ENCODE measurements at regions not wholly inside any gene's neighbourhood (a gene's known extent, or its start where the extent isn't known, plus 50 kb on each side); places are given as distances from the start of the nearest gene placed in this dataset.

- TF ChIP-seq ZNF883 (CRISPR knock-in tag; IDR thresholded peaks at IDR 0.05; ENCODE audit: not compliant biosample characterization) (no peak), THAP7 (CRISPR knock-in tag; IDR thresholded peaks at IDR 0.05) (no peak), ARID2 (CRISPR knock-in tag; IDR thresholded peaks at IDR 0.05; ENCODE audit: borderline replicate concordance) (no peak)
These were observed 2063.5 kb downstream of the PCDH9 start (continued) for GRCh38 chr13:65166675-65167074.

GRCh38 chr13:65159803-65160202, 2070.3 kb downstream of the PCDH9 start:
- TF ChIP-seq ZBTB10 (CRISPR knock-in tag; IDR thresholded peaks at IDR 0.05; ENCODE audit: borderline replicate concordance) (no peak), ZNF589 (CRISPR knock-in tag; conservative IDR thresholded peaks at IDR 0.05) (no peak), GTF3A (CRISPR knock-in tag; conservative IDR thresholded peaks at IDR 0.05) (no peak), SNAPC2 (CRISPR knock-in tag; IDR thresholded peaks at IDR 0.05) (no peak), NFYC (CRISPR knock-in tag; IDR thresholded peaks at IDR 0.05) (no peak), ZBTB43 (CRISPR knock-in tag; conservative IDR thresholded peaks at IDR 0.05) (no peak), MEF2D (CRISPR knock-in tag; IDR thresholded peaks at IDR 0.05) (no peak), ZNF530 (CRISPR knock-in tag; IDR thresholded peaks at IDR 0.05; ENCODE audit: low read depth) (no peak), E2F2 (CRISPR knock-in tag; IDR thresholded peaks at IDR 0.05; ENCODE audit: borderline replicate concordance) (no peak), GZF1 (CRISPR knock-in tag; IDR thresholded peaks at IDR 0.05) (no peak), ZNF17 (CRISPR knock-in tag; IDR thresholded peaks at IDR 0.05) (no peak), SMARCE1 (IDR thresholded peaks at IDR 0.05; ENCODE audit: borderline replicate concordance) (no peak)
- CTCF ChIA-PET (ENCODE audit: low intra/inter-chr PET ratio, low total read pairs) = no interaction called here
- BruUV-seq (replicated peaks) = no TSS peak

More at GRCh38 chr13:65159803-65160202, 2070.3 kb downstream of the PCDH9 start:
- no peak for DNase-seq (ENCODE audit: low spot score)
- Histone ChIP-seq H2AFZ (ENCODE audit: low read length) (no peak overlapping the region), H3K36me3 (replicated peaks in 1 of 2; ENCODE audit: control insufficient read depth in 1 of 2, insufficient read depth in 2 of 2, low read length in 2 of 2) (no peaks in the 10 kb centered on the region), H3K9ac (ENCODE audit: insufficient read depth, low read depth, low read length) (no peak overlapping the region), H3K4me3 (replicated peaks in 1 of 3; ENCODE audit: insufficient read depth in 1 of 3, low read depth in 2 of 3, low read length in 3 of 3) (no peak overlapping the region), H3K79me2 (ENCODE audit: insufficient read depth, low read length) (no peaks in the 10 kb centered on the region), H4K20me1 (ENCODE audit: insufficient read depth, low read length) (no peaks in the 10 kb centered on the region), H3K4me1 (ENCODE audit: insufficient read depth, low read length) (no peaks in the 10 kb centered on the region), H3K27me3 (ENCODE audit: control insufficient read depth in 1 of 2, insufficient read depth in 2 of 2, low read length in 2 of 2) (no peaks in the 10 kb centered on the region; a peak in 1 of 5 replicates), H3K27ac (ENCODE audit: extremely low read length, insufficient read depth, low read length) (no peak overlapping the region), H3K4me2 (ENCODE audit: low read depth, low read length) (no peak overlapping the region), H3K9me3 (ENCODE audit: low read length) (no peaks in the 10 kb centered on the region)
- FAIRE-seq = no peak
- intact Hi-C loops (cut with micrococcal nuclease; ENCODE audit: unreplicated experiment) (no loop called here), in situ Hi-C loops (cut with HindIII; ENCODE audit: extremely low pct_ligation_motif_present, low pct_unique_long_range_greater_than_20kb) (no loop called here)
- POLR2A ChIA-PET = no interaction called here
- WGBS (ENCODE audit: low lambda C conversion rate) = 2% methylated on average over 3 of the region's 3 CpGs
- no peak for ATAC-seq
